ENCODE measurements at regions not wholly inside any gene's neighbourhood (a gene's known extent, or its start where the extent isn't known, plus 50 kb on each side); places are given as distances from the start of the nearest gene placed in this dataset.

GRCh38 chr1:227370533-227371254, 52.4 kb upstream of the CDC42BPA start:
- DNase-seq, result no peak

- DNase-seq, result no peak
Measured at GRCh38 chr1:227369102-227369760, 50.9 kb upstream of the CDC42BPA start.
